ENCODE measurements at regions not wholly inside any gene's neighbourhood (a gene's known extent, or its start where the extent isn't known, plus 50 kb on each side); places are given as distances from the start of the nearest gene placed in this dataset.

GRCh38 chr15:93948726-93949125, 282.6 kb upstream of the MCTP2 start:
- H2BK15ac ChIP-seq (ENCODE audit: low read depth, low read length), result no peak overlapping the region
- CTCF ChIA-PET, result no interaction called here
- H3K4me1 ChIP-seq (ENCODE audit: control insufficient read depth, insufficient read depth, low read length), result no peaks in the 10 kb centered on the region
- no peak overlapping the region for H3K4me3 ChIP-seq (ENCODE audit: insufficient read depth, low read depth, low read length)
- no peak overlapping the region for H3K4me2 ChIP-seq (ENCODE audit: low read depth, low read length)
- no peak overlapping the region for H4K8ac ChIP-seq (ENCODE audit: low read depth in 2 of 2, low read length in 2 of 2)
- no peak overlapping the region for H2BK20ac ChIP-seq (ENCODE audit: low read depth, low read length)
- H2BK5ac ChIP-seq (ENCODE audit: low read depth, low read length, poor library complexity, severe bottlenecking), result no peak overlapping the region
- H3K79me1 ChIP-seq (ENCODE audit: low read depth in 1 of 2, low read length in 2 of 2), result no peaks in the 10 kb centered on the region
- H3K18ac ChIP-seq (ENCODE audit: low read depth, low read length), result no peak overlapping the region
- in situ Hi-C loops (cut with MboI; ENCODE audit: low sequenced_read_pairs) (no loop called here), intact Hi-C loops (cut with micrococcal nuclease) (no loop called here), dilution Hi-C loops (cut with HindIII; ENCODE audit: low sequenced_read_pairs, unreplicated experiment) (no loop called here)
- POLR2A ChIA-PET (ENCODE audit: unreplicated experiment), result no interaction called here
- H3K27ac ChIP-seq (ENCODE audit: insufficient read depth, low read length), result no peak overlapping the region
- H3K9me3 ChIP-seq (ENCODE audit: control insufficient read depth, insufficient read depth, low read length), result peaks cover 3% of the 10 kb centered on the region
- no peak overlapping the region for H3K23ac ChIP-seq (ENCODE audit: low read depth, low read length)
- no peaks in the 10 kb centered on the region for H4K20me1 ChIP-seq (ENCODE audit: insufficient read depth, low read length)
- WGBS, 2 experiments (ENCODE audit: extremely low coverage in 2 of 2, insufficient read length in 1 of 2), result 38% methylated on average over 5 of the region's 8 CpGs; no CpG with 5 or more reads in 1 of the 2 experiments
- no peak overlapping the region for H2AK5ac ChIP-seq (ENCODE audit: low read depth, low read length)
- ATAC-seq (ENCODE audit: low read depth), result no peak
- H3K36me3 ChIP-seq (ENCODE audit: control insufficient read depth, insufficient read depth, low read length), result no peaks in the 10 kb centered on the region
- no peak overlapping the region for H3K56ac ChIP-seq (ENCODE audit: extremely low read depth, insufficient read depth, low read length)
- H3K9ac ChIP-seq (ENCODE audit: low read depth, low read length), result no peak overlapping the region
- no TSS peak for BruUV-seq (replicated peaks)
- no peak overlapping the region for H3K4ac ChIP-seq (ENCODE audit: low read depth, low read length)
- H2AFZ ChIP-seq (replicated peaks; ENCODE audit: low read length, poor library complexity), result no peak overlapping the region
- H4K5ac ChIP-seq (ENCODE audit: low read depth, low read length), result no peak overlapping the region
- no peaks in the 10 kb centered on the region for H3K27me3 ChIP-seq (ENCODE audit: control insufficient read depth, insufficient read depth, low read length)
- no peak for DNase-seq
- no peak overlapping the region for H3K14ac ChIP-seq (replicated peaks; ENCODE audit: low read depth, low read length)
- H2BK120ac ChIP-seq (ENCODE audit: low read depth, low read length), result no peak overlapping the region
- no peaks in the 10 kb centered on the region for H3K9me1 ChIP-seq (ENCODE audit: insufficient read depth, low read length)
- H2AK9ac ChIP-seq (replicated peaks; ENCODE audit: low read depth, low read length, poor library complexity), result no peak overlapping the region
- no peak overlapping the region for H4K91ac ChIP-seq (ENCODE audit: insufficient read depth, low read depth, low read length)
- no peak for TF ChIP-seq CEBPB (IDR thresholded peaks at IDR 0.05; ENCODE audit: low read depth, low read length)
